GM19455 (cell line): ENCODE measurements at regions not wholly inside any gene's neighbourhood (a gene's known extent, or its start where the extent isn't known, plus 50 kb on each side); places are given as distances from the start of the nearest gene placed in this dataset.

Source experiments
- ATAC-seq: cut with Tn5 transposase; IDR thresholded peaks from one replicate; pipeline ENCODE4 v1.9.1; 2021; ENCODE audit not compliant: unreplicated experiment

DNA sequence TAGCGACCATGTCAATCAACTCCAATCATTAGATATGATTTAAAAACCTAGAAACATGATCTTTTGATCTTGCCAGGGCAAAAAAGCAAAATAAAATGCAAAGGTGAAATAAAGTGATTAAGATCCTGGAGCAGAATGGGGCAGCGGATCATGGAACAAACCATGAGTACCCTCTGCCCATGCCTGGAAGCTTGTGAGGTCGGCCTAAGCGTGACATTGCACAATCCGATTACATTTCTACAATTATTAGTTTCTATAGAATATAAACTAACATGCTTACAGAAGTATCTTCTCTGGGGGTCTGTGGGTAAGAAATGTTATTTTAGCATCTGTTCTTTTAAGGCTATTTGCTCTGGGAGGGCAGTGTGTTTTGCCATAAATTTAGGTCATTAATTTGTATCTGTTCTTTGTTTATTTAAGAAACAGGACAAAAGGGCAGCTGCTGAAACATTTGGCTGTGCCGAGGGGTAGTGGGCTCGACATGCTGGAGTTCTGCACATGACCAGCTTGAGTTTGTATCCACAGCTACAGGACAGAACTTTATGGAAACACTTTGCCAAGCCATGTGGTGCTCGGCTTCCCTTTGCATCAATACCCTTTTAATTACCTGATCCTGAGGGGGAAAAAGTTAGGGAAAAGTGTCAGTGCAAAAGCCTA is 55.9 kb downstream of the ZBTB18 start:
- ATAC-seq = no peak

DNA sequence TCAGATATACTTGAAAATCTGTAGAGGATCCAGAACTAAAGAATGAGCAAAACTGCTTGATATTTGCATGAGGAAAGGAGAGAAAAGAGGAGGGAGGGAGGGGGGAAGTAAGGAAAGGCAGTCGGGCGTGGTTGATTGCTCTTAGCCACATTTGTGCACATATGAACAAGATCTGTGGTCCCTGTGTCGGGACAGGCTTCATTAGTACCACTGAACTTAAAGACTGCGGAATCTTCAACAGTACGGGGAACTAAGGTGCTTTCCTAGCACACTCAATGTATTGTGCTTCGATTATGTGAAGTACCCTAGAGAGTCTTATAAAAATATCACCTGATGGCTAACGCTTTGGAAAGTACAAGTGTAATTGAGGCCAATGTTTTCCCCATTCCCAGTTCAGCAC is 59.9 kb downstream of the ZBTB18 start:
- ATAC-seq = no peak

DNA sequence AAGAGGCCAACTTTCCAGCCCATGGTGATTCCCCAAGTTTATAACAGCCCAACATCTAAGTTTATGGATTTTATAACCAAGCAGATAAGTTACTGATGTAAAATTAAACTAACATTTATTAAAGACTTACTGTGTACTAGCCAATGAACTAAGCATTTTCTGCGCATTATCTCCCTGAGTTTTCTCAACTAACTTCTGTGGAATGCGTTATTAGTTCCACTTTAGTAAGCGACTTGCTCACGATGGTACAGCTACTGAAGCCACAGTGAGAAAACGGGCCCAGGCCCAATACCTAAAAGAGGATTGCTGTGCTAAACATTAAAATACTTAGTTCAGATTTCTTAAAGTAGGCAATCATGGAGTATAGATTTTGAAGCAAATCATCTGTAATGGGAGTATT is 61.0 kb downstream of the ZBTB18 start:
- ATAC-seq = no peak

DNA sequence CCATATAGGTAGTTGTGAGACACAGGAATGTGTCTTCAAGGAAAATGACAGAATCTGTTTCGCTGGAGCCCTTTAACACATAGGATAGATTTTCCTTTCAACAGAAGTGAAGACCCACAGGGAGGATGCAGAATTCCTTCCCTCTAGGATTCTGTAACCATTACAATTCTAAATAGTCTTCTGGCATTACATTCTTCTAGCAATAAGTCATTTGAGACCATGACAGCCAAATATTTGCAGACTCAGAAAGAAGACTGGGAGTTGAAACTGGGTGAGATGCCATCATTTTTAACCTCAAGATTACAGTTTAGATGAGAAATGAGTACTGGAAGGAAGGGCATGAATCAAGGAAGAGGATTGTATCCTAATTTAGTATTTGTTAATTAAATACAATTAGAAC is 61.6 kb downstream of the ZBTB18 start:
- ATAC-seq = no peak

DNA sequence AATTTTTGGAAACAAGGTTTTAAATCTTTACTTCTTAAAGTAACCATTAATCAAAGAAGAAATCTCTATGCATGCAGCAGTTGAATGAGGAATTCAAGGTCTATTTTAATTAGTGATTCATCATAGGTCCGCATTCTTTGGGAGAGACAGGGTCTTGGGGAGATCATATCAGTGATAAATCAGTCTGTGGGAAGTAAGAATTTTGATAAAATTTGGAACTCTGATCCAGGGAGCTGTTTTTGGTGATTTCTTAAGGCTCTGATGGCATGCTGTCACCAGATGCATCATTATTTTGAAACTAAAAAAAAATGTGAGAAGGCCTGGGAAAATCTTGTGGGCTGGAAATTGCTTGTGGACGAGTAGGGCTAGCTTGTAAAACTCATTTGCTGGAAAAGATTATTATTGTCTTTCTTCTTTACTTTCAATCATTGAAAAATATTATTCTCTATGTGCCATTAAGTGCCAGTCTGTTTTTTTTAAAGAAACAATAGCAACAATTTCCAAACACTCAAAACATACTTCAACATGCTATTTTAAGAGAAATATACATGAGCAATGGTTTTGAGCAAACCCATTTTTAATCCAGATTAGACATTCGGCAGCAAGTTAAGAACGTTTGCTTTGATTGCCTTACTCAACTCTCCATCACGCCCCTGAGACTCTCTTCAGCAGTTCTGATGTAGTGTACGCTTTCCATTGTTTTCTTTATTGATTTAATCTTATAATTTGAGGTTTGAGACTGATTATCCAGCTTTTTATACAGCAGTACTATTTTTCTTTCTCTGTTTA is 62.6 kb downstream of the ZBTB18 start:
- ATAC-seq = no peak

DNA sequence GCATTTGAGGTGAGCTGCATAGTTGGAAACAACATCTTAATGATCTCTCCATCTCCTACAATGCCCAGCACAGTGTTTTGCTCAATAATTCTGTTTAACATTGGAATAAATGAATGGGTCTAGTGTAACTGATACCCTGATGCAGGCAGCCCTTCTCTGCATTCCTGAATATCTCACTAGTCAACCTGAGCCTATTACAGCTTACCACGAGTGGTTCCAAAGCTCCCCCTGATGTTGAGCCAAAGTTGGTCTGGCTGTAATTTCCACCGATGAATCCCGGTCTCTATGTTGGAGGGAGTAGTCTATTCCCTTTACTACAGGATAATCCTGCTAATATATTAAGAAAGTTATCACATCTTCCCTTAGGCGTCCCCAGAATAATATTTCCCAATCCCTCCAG is 63.8 kb downstream of the ZBTB18 start:
- ATAC-seq = no peak

DNA sequence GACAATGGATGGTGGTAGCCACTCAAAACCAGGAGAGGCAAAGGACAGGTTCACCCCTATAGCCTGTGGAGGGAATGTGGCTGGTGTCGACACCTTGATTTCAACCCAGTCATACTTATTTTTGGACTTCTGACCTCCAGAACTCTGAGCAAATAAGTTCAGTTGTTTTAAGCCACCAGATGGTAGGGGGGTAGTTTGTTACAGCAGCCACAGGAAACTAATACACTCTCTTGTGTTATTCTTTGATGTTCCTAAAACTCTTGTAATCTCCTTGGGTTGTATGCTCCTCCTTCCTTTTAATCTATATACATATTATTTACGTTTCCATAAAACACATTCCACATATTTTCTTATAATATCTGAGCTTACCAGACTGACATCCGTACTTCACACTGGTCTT is 65.9 kb downstream of the ZBTB18 start:
- no peak for ATAC-seq

DNA sequence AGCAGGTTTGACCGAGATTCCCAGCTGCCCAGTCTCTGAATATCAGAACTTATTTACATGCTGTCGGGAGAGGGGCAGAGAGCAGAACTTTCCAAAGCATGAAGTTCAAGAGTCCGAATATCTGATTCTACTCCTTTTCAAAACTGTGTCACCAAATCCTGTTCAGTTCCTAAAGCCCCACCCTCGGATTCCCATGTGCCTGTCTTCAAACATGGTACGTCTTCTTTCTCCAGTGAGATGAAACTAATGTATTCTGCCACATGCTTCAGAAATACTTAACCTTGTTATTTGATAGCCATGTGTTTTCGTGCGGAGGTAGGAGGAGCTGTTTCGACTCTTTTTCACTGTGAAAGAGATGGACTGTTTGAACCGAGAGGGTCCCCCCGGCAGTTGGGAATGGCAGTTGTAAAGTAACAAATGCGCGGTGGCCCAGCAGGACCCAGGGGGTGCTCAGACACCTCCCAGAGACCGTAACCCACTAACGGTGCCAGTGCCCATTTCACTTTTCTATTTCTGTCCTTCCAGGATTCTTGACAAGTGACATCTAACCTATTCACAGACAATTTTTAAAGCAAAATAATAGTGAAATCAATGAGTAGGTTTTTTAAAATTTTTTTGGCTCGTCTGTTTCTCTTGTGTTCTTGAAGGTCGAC is 67.2 kb downstream of the ZBTB18 start:
- no peak for ATAC-seq

DNA sequence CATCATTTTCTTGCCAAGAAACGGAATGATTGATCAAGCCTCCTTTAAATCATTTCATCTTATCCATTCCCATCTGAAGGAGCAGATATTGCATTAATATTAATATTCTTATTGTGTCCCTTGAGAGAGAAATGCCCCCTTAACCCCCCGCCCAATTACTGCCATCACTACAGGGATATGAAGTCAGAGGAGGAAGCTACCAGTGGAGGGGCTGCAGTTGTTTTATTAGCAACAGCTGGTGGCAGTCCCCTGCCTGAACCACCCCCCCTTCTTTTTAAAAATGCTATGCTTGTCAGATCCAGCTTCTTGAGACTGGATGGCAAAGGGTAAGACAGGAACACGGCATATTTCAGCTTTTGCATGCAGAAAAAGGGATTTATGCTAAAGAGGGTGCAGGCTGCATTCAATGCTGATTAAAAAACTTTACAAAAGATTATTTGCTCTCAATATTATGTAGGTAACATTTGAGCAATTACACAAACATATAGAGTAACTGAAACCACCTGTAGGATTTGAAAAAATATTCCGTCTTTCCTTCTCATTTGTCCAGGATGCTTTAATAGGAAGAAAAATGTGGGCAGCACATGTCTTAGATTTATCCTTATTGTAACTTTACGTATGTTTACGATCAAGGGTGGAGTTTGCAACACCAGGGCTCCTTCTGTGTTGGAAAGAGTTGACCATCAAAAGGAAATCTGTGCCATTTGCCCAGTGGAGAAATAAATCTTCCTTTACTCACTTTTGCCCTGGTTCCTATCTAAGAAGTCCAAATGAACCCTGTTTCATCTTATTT is 77.7 kb downstream of the ZBTB18 start:
- ATAC-seq = no peak

DNA sequence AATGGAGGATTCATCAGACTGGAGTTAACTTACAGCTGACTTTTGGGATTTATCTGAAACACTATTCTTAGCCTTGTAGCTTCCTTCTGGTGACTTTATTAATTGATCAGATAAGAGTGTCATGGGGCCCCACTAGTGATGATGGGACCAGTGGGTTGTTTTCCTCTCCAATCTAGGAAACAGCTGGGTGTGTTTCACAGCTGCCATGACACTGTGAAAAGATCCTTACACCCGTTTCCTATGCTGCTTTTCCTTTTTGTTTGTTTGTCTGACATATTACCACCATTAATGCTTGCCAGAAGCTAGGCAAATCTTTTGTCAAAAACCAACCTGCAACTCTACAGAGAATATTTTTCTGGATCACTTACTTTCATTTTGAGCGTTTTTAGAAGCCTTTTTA is 86.2 kb downstream of the ZBTB18 start:
- no peak for ATAC-seq

DNA sequence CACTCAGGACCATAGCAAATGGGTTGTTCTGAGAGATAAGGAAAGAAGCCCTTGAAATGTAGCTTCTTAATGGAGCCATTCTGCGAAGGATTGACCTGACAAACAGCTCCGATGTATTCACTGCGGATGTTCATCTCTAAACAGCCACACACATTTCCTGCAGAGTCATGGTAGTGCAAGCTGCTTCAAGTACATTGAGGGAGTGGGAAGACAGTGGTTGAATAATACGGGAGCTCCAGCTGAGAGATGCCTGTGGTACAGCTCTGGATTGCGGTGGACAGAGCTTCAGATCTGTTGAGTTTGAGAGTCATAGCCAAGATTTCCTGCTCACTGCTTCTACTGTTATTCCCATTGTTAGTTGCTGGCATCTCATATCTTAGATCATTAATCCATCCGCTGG is 86.6 kb downstream of the ZBTB18 start:
- no peak for ATAC-seq

DNA sequence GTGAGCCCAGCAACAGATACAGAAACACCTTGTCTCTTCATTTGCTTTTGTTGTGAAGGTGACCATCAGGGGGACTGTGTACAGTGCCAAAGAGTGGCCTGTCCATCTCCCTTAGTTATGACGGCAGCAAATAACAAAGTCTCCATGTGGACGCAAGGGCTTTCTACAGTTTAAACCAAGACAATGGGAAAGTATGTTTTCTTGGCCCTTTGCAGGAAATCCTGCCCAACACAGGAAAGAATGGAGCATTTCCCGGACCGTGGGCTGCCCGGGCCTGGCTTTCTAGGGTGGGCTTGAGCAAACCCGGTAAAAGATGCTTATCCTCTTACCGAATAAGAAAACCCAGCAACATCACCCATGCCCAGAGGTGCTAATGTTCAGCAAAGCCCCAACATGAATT is 87.3 kb downstream of the ZBTB18 start:
- ATAC-seq = no peak

DNA sequence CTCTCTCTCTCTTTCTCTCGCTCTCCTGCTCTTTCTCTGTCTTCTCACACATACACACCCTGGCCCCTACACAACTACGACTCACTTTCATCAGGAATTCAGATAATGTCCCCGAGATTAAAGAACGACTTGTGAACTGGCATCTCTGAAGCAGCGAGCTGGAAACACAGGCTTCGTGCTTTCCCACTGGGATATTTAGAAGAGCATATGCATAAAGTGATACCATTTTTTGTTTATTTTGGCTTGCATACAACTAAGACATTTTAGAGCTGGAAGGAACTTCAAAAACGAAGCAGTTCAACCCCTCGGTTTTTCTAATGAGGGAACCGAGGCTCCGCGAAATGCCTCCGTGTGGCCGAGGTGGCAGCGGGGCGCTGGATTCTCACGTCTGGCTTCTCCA is 88.6 kb downstream of the ZBTB18 start:
- no peak for ATAC-seq

DNA sequence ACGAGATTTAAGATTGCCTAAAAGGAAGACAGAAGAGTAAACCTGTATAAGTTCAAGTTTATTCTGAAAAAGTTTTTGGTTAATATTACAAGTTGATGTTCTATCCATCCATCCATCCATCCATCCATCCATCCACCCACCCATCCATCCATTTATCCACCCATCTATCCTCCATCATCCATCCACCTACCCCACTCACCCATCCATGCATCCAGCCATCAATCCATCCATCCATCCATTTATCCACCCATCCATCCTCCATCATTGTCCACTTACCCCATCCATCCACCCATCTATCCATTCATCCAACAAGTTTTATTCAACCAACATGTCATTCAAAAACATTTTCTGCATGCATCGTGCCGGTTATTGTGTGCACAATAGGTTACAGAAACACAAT is 89.3 kb downstream of the ZBTB18 start:
- no peak for ATAC-seq

DNA sequence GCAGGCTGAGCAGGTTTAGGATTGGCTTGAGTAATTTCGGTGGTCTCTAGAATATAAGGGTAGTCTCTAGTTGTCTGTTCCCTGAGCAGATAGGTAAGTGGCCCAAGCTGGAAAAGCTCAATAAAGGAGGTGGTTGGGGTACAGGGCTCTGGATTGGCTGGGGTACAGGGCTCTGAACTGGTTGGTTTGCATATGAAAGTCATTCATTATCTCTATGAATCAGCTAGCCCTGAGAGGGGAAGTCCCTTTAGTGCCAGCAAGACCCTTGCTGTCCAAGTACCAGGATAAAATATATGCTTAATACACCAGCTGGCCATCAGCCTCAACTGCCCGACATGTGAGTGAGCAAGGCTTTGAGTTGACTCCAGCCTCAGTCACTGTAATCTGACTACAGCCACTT is 93.0 kb downstream of the ZBTB18 start:
- ATAC-seq = no peak

DNA sequence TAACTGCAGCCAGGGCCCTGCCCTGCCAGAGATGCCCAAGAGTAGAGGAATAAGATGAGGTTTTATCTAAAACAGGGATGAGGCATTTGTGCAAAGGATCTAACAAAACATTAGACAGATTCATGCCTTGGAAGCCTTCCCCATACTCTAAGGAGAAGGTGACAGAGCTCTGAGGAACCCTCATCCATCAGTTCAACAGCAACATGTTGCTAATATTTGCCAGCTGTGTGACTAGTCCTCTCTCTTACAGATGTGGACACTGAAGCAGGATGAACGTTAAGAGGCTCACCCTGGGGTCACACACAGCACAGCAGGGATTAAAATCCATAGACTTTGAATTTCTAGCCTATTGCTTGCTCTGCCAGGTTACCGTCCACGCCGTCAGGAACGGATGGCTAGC is 99.0 kb downstream of the ZBTB18 start:
- ATAC-seq = no peak

DNA sequence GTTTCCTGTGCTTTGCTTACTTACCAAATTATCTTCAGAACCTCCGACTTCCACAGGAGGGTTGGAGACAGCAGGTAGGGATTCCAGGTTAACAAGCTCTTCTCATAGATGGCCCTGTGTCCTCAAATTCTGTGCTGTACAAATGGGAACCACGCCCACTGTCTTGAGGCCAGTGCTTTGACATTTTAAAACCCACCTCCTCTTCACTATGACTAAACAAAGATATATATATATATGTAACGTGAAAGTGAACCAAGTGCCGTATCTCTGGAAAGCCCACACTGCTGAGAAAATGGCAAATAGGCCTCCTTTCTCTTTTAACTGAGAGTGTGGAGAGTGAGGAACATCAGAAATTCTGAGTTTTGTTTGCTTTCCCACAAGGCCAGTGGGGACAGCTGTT is 99.6 kb downstream of the ZBTB18 start:
- no peak for ATAC-seq

DNA sequence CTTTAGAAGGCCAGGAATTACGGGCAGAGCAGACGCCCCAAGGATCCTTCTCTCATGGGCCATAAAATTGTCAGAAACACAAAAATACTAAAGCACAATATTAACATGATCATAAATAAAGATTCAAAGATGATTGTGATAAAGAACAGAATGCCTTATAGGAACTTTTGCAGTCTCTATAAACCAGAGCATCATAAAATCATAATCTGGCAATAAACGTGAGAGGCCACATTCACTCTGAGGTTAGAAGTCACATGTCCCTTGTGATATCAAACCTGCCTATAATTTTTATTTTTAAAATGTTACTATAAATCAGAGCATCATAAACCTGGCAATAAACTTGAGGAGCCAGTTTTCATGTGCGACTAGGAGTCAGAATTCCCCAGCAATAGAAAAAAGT is 100.5 kb downstream of the ZBTB18 start:
- ATAC-seq = no peak

DNA sequence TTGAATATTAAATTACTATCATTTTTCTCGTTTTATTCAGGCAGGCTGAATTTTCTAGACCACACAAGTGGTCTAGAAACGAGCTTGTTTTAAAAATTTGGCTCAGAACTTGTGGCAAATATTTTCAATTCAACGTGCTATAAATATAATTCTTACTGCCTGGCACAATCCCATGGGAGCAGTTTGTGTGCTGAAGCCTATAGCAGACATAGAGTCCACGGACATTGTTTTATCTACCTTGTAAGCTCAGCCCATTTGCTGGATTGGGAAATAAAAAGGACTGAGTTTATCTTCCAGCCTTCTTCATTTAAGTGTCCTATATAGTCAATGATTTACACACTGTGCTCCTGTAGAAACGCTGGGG is 103.4 kb downstream of the ZBTB18 start:
- no peak for ATAC-seq

DNA sequence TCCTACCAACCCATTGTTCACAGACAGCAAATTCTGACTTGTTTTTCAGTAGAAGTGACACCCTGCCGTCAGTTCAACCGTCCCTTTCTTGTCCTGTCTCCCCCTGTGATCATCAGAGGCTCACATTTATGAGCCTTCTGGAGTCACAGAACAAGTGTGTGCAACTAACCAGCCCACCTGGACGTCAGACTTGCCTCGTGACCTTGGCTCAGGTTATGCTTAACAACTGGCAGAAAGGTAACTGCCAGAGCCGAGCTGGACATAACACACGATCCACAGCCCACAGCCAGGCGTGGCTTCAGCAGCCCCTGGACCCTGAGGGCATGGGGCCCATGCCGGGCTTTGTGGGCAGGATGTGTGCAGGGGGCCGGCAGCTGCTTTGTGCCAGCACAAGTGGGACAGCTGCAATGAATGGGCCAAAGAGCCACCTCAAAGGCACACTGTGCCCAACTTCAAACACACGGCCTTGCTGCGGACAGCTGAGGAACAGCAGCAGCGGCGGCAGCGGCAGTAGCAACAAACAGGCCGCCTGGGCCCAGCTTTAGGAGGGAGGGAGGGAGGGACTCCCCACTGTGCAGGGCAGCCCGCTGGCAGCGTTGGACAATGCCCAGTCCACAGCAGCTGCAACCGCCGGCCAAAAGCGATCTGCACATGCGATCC is 103.9 kb downstream of the ZBTB18 start:
- no peak for ATAC-seq

DNA sequence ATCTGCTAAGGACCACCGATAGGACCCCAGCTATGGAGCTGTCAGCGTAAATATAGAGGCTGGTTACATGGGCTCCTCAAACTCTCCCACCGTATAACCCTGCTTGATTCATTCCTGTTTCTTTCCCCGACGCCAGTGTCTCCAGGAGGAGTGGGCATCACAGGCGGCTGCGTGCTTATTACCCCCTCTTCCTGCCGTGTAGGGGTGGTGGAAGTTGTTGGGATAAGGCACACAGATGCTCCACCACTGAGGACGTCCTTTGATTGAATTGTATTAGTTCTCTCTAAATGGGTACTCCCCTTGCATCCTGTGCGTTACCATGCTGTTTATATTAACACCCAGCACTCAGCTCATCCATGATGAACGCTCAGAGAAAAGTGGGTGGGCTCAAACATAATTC is 104.6 kb downstream of the ZBTB18 start:
- ATAC-seq = no peak
